Suprapubic skin (tissue), 3 donors: ENCODE measurements at regions not wholly inside any gene's neighbourhood (a gene's known extent, or its start where the extent isn't known, plus 50 kb on each side); places are given as distances from the start of the nearest gene placed in this dataset.

Experiments
- POLR2A ChIP-seq, 2 donors: fragments of 450-650 bp; IDR thresholded peaks; one replicate each; pipeline ENCODE4 v1.6.1; 2017; ENCODE audit warnings: antibody characterized with exemption in 2 of 2, mild to moderate bottlenecking in 2 of 2, moderate library complexity in 2 of 2
- TF ChIP-seq, protein P1 (sequence below), 2 donors: fragments of 200-600 bp in 1 of 2; fragments of 450-650 bp in 1 of 2; sonication (generic) in 1 of 2; IDR thresholded peaks; one replicate each; pipeline ENCODE4 v1.5.1; 2016 to 2019; ENCODE audit warnings: antibody characterized with exemption in 2 of 2, mild to moderate bottlenecking in 1 of 2, moderate library complexity in 1 of 2

- no peak for TF ChIP-seq POLR2A (IDR thresholded peaks at IDR 0.05)
- TF ChIP-seq, protein P1, sequence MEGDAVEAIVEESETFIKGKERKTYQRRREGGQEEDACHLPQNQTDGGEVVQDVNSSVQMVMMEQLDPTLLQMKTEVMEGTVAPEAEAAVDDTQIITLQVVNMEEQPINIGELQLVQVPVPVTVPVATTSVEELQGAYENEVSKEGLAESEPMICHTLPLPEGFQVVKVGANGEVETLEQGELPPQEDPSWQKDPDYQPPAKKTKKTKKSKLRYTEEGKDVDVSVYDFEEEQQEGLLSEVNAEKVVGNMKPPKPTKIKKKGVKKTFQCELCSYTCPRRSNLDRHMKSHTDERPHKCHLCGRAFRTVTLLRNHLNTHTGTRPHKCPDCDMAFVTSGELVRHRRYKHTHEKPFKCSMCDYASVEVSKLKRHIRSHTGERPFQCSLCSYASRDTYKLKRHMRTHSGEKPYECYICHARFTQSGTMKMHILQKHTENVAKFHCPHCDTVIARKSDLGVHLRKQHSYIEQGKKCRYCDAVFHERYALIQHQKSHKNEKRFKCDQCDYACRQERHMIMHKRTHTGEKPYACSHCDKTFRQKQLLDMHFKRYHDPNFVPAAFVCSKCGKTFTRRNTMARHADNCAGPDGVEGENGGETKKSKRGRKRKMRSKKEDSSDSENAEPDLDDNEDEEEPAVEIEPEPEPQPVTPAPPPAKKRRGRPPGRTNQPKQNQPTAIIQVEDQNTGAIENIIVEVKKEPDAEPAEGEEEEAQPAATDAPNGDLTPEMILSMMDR (IDR thresholded peaks at IDR 0.05), result no peak
Measured at GRCh38 chr13:105569816-105570215, 965.6 kb downstream of the EFNB2 start.
